Ovary (tissue), 3 donors: ENCODE measurements at regions not wholly inside any gene's neighbourhood (a gene's known extent, or its start where the extent isn't known, plus 50 kb on each side); places are given as distances from the start of the nearest gene placed in this dataset.

Source experiments
- EP300 ChIP-seq: sonication (generic); formaldehyde crosslinking; IDR thresholded peaks from one replicate; pipeline ENCODE4 v1.6.1; 2017; ENCODE audit warnings: antibody characterized with exemption
- POLR2A ChIP-seq: fragments of 450-650 bp; IDR thresholded peaks from one replicate; pipeline ENCODE4 v1.6.1; 2017; ENCODE audit warnings: antibody characterized with exemption, mild to moderate bottlenecking, moderate library complexity
- TF ChIP-seq, protein P1 (sequence below), 3 donors: fragments of 450-650 bp in 2 of 3; fragments of 200-600 bp in 1 of 3; IDR thresholded peaks; one replicate each; pipeline versions ENCODE4 v1.5.1 to v1.8.0; 2016 to 2022; ENCODE audit warnings: antibody characterized with exemption in 3 of 3, mild to moderate bottlenecking in 1 of 3
- donor health status: DM: no; HTN: no; CAD: no.

DNA sequence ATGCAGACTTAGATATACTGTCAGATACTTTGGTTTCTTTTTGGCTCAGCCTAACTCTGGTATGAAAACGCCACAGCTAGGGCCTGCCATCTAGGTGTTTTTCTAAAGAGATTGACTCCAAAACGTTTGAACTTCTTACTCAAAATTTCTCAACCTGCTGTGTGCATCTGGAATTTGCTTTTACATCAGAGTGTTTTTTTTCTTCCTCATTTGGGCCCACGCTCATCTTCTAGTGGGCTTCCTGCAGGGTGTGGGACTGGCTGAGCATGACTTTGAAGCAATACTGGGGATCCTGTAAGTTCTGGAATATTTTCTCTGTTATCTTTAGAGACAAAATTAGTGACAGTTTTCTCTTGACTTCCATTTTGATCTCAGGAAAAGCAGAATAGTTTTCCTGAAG is 117.8 kb downstream of the NR1D2 start:
- TF ChIP-seq, protein P1, sequence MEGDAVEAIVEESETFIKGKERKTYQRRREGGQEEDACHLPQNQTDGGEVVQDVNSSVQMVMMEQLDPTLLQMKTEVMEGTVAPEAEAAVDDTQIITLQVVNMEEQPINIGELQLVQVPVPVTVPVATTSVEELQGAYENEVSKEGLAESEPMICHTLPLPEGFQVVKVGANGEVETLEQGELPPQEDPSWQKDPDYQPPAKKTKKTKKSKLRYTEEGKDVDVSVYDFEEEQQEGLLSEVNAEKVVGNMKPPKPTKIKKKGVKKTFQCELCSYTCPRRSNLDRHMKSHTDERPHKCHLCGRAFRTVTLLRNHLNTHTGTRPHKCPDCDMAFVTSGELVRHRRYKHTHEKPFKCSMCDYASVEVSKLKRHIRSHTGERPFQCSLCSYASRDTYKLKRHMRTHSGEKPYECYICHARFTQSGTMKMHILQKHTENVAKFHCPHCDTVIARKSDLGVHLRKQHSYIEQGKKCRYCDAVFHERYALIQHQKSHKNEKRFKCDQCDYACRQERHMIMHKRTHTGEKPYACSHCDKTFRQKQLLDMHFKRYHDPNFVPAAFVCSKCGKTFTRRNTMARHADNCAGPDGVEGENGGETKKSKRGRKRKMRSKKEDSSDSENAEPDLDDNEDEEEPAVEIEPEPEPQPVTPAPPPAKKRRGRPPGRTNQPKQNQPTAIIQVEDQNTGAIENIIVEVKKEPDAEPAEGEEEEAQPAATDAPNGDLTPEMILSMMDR (IDR thresholded peaks at IDR 0.05) = no peak
- TF ChIP-seq POLR2A (no peak), EP300 (no peak)
